WTC11 (cell line): ENCODE measurements at regions not wholly inside any gene's neighbourhood (a gene's known extent, or its start where the extent isn't known, plus 50 kb on each side); places are given as distances from the start of the nearest gene placed in this dataset.

Experiments used
- AFF4 ChIP-seq: sonication (generic); formaldehyde crosslinking; IDR thresholded peaks from 2 replicates; pipeline ENCODE4 v1.8.1; 2023; ENCODE audit warnings: mild to moderate bottlenecking, missing genetic modification reagents, borderline replicate concordance
- ATF2 ChIP-seq: sonication (generic); formaldehyde crosslinking; IDR thresholded peaks from 2 replicates; pipeline ENCODE4 v1.8.1; 2022; ENCODE audit warnings: low read depth, missing genetic modification reagents, borderline replicate concordance
- CTCF ChIP-seq: fragments of 200-600 bp; IDR thresholded peaks from 2 replicates; pipeline ENCODE4 v1.8.0; 2022; ENCODE audit warnings: antibody characterized with exemption
- E2F4 ChIP-seq: sonication (generic); formaldehyde crosslinking; IDR thresholded peaks from 2 replicates; pipeline ENCODE4 v1.8.1; 2022; ENCODE audit warnings: low read depth, mild to moderate bottlenecking, moderate library complexity, missing genetic modification reagents, borderline replicate concordance
- ESRRA ChIP-seq: sonication (generic); formaldehyde crosslinking; IDR thresholded peaks from 2 replicates; pipeline ENCODE4 v1.8.1; 2022; ENCODE audit warnings: mild to moderate bottlenecking, missing genetic modification reagents, borderline replicate concordance
- GTF2I ChIP-seq: fragments of 250-450 bp; sonication (Bioruptor Pico); conservative IDR thresholded peaks from 2 replicates; pipeline ENCODE4 v1.4.0; 2021; ENCODE audit warnings: mild to moderate bottlenecking
- NR2C2 ChIP-seq: sonication (generic); formaldehyde crosslinking; IDR thresholded peaks from 2 replicates; pipeline ENCODE4 v1.8.0; 2022; ENCODE audit warnings: mild to moderate bottlenecking, missing genetic modification reagents
- USF1 ChIP-seq: sonication (generic); formaldehyde crosslinking; IDR thresholded peaks from 2 replicates; pipeline ENCODE4 v1.8.0; 2022; ENCODE audit warnings: mild to moderate bottlenecking, missing genetic modification reagents
- ZBTB43 ChIP-seq: sonication (generic); formaldehyde crosslinking; IDR thresholded peaks from 2 replicates; pipeline ENCODE4 v1.8.1; 2023; ENCODE audit warnings: mild to moderate bottlenecking, missing genetic modification reagents
- ZNF263 ChIP-seq: sonication (generic); formaldehyde crosslinking; IDR thresholded peaks from 2 replicates; pipeline ENCODE4 v1.8.1; 2022; ENCODE audit warnings: low read depth, mild to moderate bottlenecking, moderate library complexity, missing genetic modification reagents
- ZNF416 ChIP-seq: fragments of 250-450 bp; sonication (Bioruptor Pico); IDR thresholded peaks from 2 replicates; pipeline ENCODE4 v1.9.0; 2021; ENCODE audit warnings: mild to moderate bottlenecking, inconsistent platforms
- ZNF423 ChIP-seq: fragments of 250-450 bp; sonication (Bioruptor Pico); IDR thresholded peaks from 2 replicates; pipeline ENCODE4 v2.1.2; 2022; ENCODE audit warnings: mild to moderate bottlenecking, moderate library complexity

GRCh38 chr10:36236931-36237330 lies 594.8 kb upstream of the FZD8 start:
- TF ChIP-seq CTCF: no peak
- no peak for TF ChIP-seq ESRRA (CRISPR knock-in tag)
- TF ChIP-seq AFF4 (CRISPR knock-in tag): no peak
- TF ChIP-seq GTF2I (CRISPR knock-in tag): no peak
- no peak for TF ChIP-seq ZNF416 (CRISPR knock-in tag)
- TF ChIP-seq ZNF423 (CRISPR knock-in tag): no peak
- no peak for TF ChIP-seq USF1
- no peak for TF ChIP-seq NR2C2 (CRISPR knock-in tag)
- TF ChIP-seq ZBTB43: no peak
- TF ChIP-seq E2F4 (CRISPR knock-in tag): no peak
- no peak for TF ChIP-seq ZNF263 (CRISPR knock-in tag)
- TF ChIP-seq ATF2 (CRISPR knock-in tag): no peak
